ENCODE measurements at regions not wholly inside any gene's neighbourhood (a gene's known extent, or its start where the extent isn't known, plus 50 kb on each side); places are given as distances from the start of the nearest gene placed in this dataset.

- TF ChIP-seq CTCF (IDR thresholded peaks at IDR 0.05; ENCODE audit: low read depth, low read length) (no peak), POLR2A (IDR thresholded peaks at IDR 0.05; ENCODE audit: extremely low read depth, insufficient read length) (no peak), MAX (IDR thresholded peaks at IDR 0.05; ENCODE audit: low read depth, low read length) (no peak), MYC (IDR thresholded peaks at IDR 0.05; ENCODE audit: low read depth, low read length) (no peak)
Measured at GRCh38 chr14:49492151-49492550, 94.0 kb downstream of the RPS29 start.
